K562 (cell line): ENCODE measurements at regions not wholly inside any gene's neighbourhood (a gene's known extent, or its start where the extent isn't known, plus 50 kb on each side); places are given as distances from the start of the nearest gene placed in this dataset.

Experiments used
- ATAC-seq: fragments of 200-7000 bp; cut with Tn5 transposase; 3 replicates; pipeline ENCODE4 v1.9.1; 2020; ENCODE audit warnings: moderate library complexity
- BruUV-seq: library from RNA; stranded (reverse); fragments of 400-500 nt; replicated peaks from 2 replicates; lab custom pipeline; 2021; lab: Mats Ljungman, UMichigan
- CTCF ChIA-PET: fragments of 300-600 bp; formaldehyde crosslinking; extraction: SDS; loops from one replicate; lab custom pipeline; 2021; ENCODE audit warnings: low intra/inter-chr PET ratio; lab: Yijun Ruan, JAX
- POLR2A ChIA-PET: fragments of 300-600, 350-650 bp; sonication (Branson Sonifier 250); formaldehyde crosslinking; extraction: SDS; loops from one replicate; lab custom pipeline; 2021; ENCODE audit warnings: antibody characterized with exemption, inconsistent platforms; lab: Yijun Ruan, JAX
- DNase-seq, 4 experiments: peaks; one replicate each; pipeline versions ENCODE4 v3.0.0 to v3.0.0-alpha.2; 2011 to 2018; ENCODE audit warnings: low spot score in 3 of 4, mixed read lengths in 3 of 4; ENCODE audit errors: extremely low read depth in 1 of 4
- FAIRE-seq: peaks from 2 replicates; lab custom pipeline; 2011; peaks lifted over from hg19 to GRCh38; lab: Jason Lieb, UNC
- H2AFZ ChIP-seq: 2 replicates; pipeline ENCODE4 v1.6.0; 2011; ENCODE audit warnings: low read depth, low read length, control low read depth, inconsistent platforms
- H3K27ac ChIP-seq: fragments of 200-600 bp; 3 replicates; pipeline ENCODE4 v1.8.0; 2011; ENCODE audit warnings: low read depth, mild to moderate bottlenecking, control low read depth, inconsistent platforms, low read length, moderate library complexity, mixed read lengths; ENCODE audit errors: extremely low read depth
- H3K27me3 ChIP-seq, 2 experiments: fragments of 300-600 bp in 1 of 2; 2 replicates in 1 of 2; 3 replicates in 1 of 2; pipeline versions ENCODE4 v1.6.0 to v1.8.0; 2011; ENCODE audit warnings: inconsistent platforms in 2 of 2, low read length in 2 of 2, mild to moderate bottlenecking in 1 of 2, mixed read lengths in 1 of 2, moderate library complexity in 1 of 2; ENCODE audit not compliant: control insufficient read depth in 2 of 2, insufficient read depth in 2 of 2
- H3K36me3 ChIP-seq: fragments of 300-600 bp; 3 replicates; pipeline ENCODE4 v1.8.0; 2011; ENCODE audit warnings: mild to moderate bottlenecking, low read length, inconsistent platforms; ENCODE audit not compliant: control insufficient read depth, insufficient read depth
- H3K4me1 ChIP-seq, 2 experiments: fragments of 200-600 bp in 1 of 2; replicated peaks in 1 of 2; 2 replicates in 1 of 2; 3 replicates in 1 of 2; pipeline versions ENCODE4 v1.5.1 to v1.8.0; 2011; ENCODE audit warnings: inconsistent platforms in 2 of 2, low read length in 2 of 2, mild to moderate bottlenecking in 1 of 2, mixed read lengths in 1 of 2, moderate library complexity in 1 of 2; ENCODE audit not compliant: control insufficient read depth in 2 of 2, insufficient read depth in 2 of 2
- H3K4me2 ChIP-seq: 2 replicates; pipeline ENCODE4 v1.6.1; 2011; ENCODE audit warnings: low read length, control low read depth, inconsistent platforms, mixed read lengths; ENCODE audit not compliant: insufficient read depth
- H3K4me3 ChIP-seq: fragments of 200-600 bp; sonication (generic), shearing (Covaris generic); 2 replicates; pipeline ENCODE4 v1.5.1; 2016; ENCODE audit warnings: control low read depth, inconsistent platforms
- H3K79me2 ChIP-seq: fragments of 200-600 bp; 3 replicates; pipeline ENCODE4 v1.8.0; 2011; ENCODE audit warnings: low read length, inconsistent platforms; ENCODE audit not compliant: control insufficient read depth, insufficient read depth
- H3K9ac ChIP-seq, 2 experiments: 2 replicates each; pipeline versions ENCODE4 v1.6.0 to v1.6.1; 2011; ENCODE audit warnings: low read depth in 2 of 2, low read length in 2 of 2, control low read depth in 1 of 2, inconsistent platforms in 1 of 2, mild to moderate bottlenecking in 1 of 2, mixed read lengths in 1 of 2; ENCODE audit not compliant: insufficient read depth in 1 of 2
- H3K9me1 ChIP-seq: one replicate; pipeline ENCODE4 v1.6.0; 2011; ENCODE audit warnings: inconsistent platforms, mild to moderate bottlenecking, low read length, moderate library complexity; ENCODE audit not compliant: control insufficient read depth, insufficient read depth
- H3K9me3 ChIP-seq: replicated peaks from 2 replicates; pipeline ENCODE4 v1.5.1; 2011; ENCODE audit warnings: low read depth, low read length, inconsistent platforms; ENCODE audit not compliant: control insufficient read depth, insufficient read depth
- H4K20me1 ChIP-seq: replicated peaks from 2 replicates; pipeline ENCODE4 v1.6.1; 2011; ENCODE audit warnings: low read length, inconsistent platforms, mixed read lengths; ENCODE audit not compliant: control insufficient read depth, insufficient read depth
- BACH1 ChIP-seq: fragments of 200-800 bp; sonication (Bioruptor generic); IDR thresholded peaks from 2 replicates; pipeline ENCODE4 v1.6.1; 2016; ENCODE audit warnings: missing genetic modification characterization, missing compliant biosample characterization
- C11orf30 ChIP-seq: fragments of 450-650 bp; IDR thresholded peaks from 2 replicates; pipeline ENCODE4 v1.6.1; 2016; ENCODE audit warnings: low read depth, mild to moderate bottlenecking
- FOXA3 ChIP-seq, 2 experiments: fragments of 450-650 bp in 1 of 2; sonication (generic) in 1 of 2; formaldehyde crosslinking; IDR thresholded peaks in 1 of 2; conservative IDR thresholded peaks in 1 of 2; 2 replicates each; pipeline versions ENCODE4 v1.4.0 to v1.8.0; 2020 to 2022; ENCODE audit warnings: mild to moderate bottlenecking in 2 of 2, missing genetic modification reagents in 1 of 2
- HNRNPL ChIP-seq: fragments of 200-400 bp; formaldehyde crosslinking; IDR thresholded peaks from 2 replicates; pipeline ENCODE4 v1.6.1; 2017; ENCODE audit warnings: low read depth, mild to moderate bottlenecking, low read length
- MAFG ChIP-seq: fragments of 450-650 bp; conservative IDR thresholded peaks from 2 replicates; pipeline ENCODE4 v1.6.1; 2016; ENCODE audit warnings: missing genetic modification characterization, missing compliant biosample characterization
- MCM7 ChIP-seq, 2 experiments: fragments of 450-650 bp; IDR thresholded peaks; 2 replicates each; pipeline ENCODE4 v1.6.1; 2016 to 2018
- RBM34 ChIP-seq: fragments of 200-400 bp; formaldehyde crosslinking; IDR thresholded peaks from 2 replicates; pipeline ENCODE4 v1.6.1; 2018; ENCODE audit warnings: low read length, borderline replicate concordance; ENCODE audit not compliant: insufficient read depth
- ZNF316 ChIP-seq: fragments of 450-650 bp; IDR thresholded peaks from 2 replicates; pipeline ENCODE4 v1.6.1; 2016
- WGBS: fragments of 100-300 bp; shearing (Covaris generic); methylation state at CpG from one replicate; pipeline ENCODE4 v1.1.6; 2016; ENCODE audit warnings: low coverage, mixed read lengths; ENCODE audit not compliant: insufficient coverage; ENCODE audit errors: missing lambda C conversion rate; 5-methylcytosine and 5-hydroxymethylcytosine counted together
- in situ Hi-C: fragments of 300-500 bp; cut with MboI; formaldehyde crosslinking; loops from 4 replicates; pipeline ENCODE4 v1.15.0; 2018; ENCODE audit warnings: inconsistent platforms, mixed read lengths
- intact Hi-C: fragments of 100-400 bp; cut with micrococcal nuclease; formaldehyde crosslinking; loops from 2 replicates; pipeline ENCODE4 v1.14.2; 2022
- TF ChIP-seq, protein P1 (sequence below): fragments of 450-650 bp; formaldehyde crosslinking; IDR thresholded peaks from 2 replicates; pipeline ENCODE4 v1.4.0; 2020; ENCODE audit warnings: mild to moderate bottlenecking, moderate library complexity
- TF ChIP-seq, protein P2 (sequence below): fragments of 250-450 bp; sonication (Bioruptor Pico); IDR thresholded peaks from 2 replicates; pipeline ENCODE4 v1.8.0; 2022; ENCODE audit warnings: inconsistent platforms, mild to moderate bottlenecking, moderate library complexity, borderline replicate concordance

DNA sequence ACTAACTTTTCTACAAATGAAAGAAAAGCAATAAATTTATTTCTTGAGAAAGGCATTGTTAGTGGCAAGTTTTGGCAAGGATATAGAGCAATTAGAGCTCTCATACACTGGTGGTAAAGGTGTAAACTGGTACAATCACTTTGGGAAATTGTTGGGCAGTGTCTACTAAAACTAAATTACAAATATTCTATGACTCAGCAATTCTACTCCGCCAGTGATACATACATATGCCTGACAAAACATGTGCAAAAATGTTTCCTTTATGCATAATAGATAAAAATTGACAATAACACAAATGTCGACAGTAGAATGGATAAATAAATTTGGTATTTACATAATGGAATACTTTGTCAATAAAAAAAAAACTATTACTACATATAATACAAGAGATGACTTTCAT is 96.3 kb upstream of the SATB2 start (continued):
- TF ChIP-seq, protein P1, sequence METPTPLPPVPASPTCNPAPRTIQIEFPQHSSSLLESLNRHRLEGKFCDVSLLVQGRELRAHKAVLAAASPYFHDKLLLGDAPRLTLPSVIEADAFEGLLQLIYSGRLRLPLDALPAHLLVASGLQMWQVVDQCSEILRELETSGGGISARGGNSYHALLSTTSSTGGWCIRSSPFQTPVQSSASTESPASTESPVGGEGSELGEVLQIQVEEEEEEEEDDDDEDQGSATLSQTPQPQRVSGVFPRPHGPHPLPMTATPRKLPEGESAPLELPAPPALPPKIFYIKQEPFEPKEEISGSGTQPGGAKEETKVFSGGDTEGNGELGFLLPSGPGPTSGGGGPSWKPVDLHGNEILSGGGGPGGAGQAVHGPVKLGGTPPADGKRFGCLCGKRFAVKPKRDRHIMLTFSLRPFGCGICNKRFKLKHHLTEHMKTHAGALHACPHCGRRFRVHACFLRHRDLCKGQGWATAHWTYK (CRISPR knock-in tag) = no peak
- TF ChIP-seq MCM7 (IDR thresholded peaks at IDR 0.05) = no peak
- peak; percentile 81 for TF ChIP-seq MAFG (tag)
- peak; percentile 85 for TF ChIP-seq ZNF316
- no peak for TF ChIP-seq RBM34
- peak; percentile 55; the same call in 1 of the 2 replicates for TF ChIP-seq BACH1 (tag)
- TF ChIP-seq C11orf30 = peak; percentile 68
- TF ChIP-seq, protein P2, sequence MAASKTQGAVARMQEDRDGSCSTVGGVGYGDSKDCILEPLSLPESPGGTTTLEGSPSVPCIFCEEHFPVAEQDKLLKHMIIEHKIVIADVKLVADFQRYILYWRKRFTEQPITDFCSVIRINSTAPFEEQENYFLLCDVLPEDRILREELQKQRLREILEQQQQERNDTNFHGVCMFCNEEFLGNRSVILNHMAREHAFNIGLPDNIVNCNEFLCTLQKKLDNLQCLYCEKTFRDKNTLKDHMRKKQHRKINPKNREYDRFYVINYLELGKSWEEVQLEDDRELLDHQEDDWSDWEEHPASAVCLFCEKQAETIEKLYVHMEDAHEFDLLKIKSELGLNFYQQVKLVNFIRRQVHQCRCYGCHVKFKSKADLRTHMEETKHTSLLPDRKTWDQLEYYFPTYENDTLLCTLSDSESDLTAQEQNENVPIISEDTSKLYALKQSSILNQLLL (CRISPR knock-in tag) = no peak

DNA sequence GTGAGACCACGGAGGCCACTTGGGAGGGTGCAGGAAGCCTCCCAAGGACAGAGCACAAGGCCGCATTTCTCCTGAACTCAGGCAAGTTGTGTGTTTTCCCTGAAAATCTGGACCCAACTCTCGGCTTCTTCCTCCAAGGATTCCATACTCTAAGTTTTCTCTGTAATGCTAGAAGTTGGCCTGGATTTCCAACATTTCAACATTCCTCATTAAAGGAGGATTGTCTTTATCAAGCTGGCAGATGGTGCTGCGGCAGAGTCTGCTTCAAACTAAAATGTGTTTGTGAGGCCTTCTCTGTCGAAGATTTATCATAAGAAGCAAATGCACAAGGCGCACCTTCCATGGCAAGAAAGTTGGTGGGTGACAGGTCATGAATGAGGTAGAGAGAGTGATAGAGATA is 94.4 kb upstream of the SATB2 start:
- Histone ChIP-seq H3K9me3 (no peaks in the 10 kb centered on the region), H3K79me2 (no peaks in the 10 kb centered on the region), H3K9ac (no peak overlapping the region), H3K36me3 (no peaks in the 10 kb centered on the region), H3K27me3 (peaks cover 0 to 19% of the 10 kb centered on the region in 2 experiments; a peak in 3 of 5 replicates), H3K4me2 (no peak overlapping the region), H2AFZ (no peak overlapping the region; the same call in 1 of the 2 replicates), H3K4me1 (no peaks in the 10 kb centered on the region; a peak in 1 of 5 replicates), H3K27ac (no peak overlapping the region), H3K9me1 (no peaks in the 10 kb centered on the region), H3K4me3 (no peak overlapping the region), H4K20me1 (no peaks in the 10 kb centered on the region)
- CTCF ChIA-PET = no interaction called here
- BruUV-seq = no TSS peak
- intact Hi-C loops = no loop called here
- 19% methylated on average over 5 of the region's 6 CpGs for WGBS
- FAIRE-seq (no peak), ATAC-seq (no peak), DNase-seq (no peak)
- TF ChIP-seq HNRNPL (no peak), FOXA3 (CRISPR knock-in tag; conservative IDR thresholded peaks at IDR 0.05 in 1 of 2, IDR thresholded peaks at IDR 0.05 in 1 of 2) (no peak)
- POLR2A ChIA-PET = no interaction called here
- in situ Hi-C loops = no loop called here
